ENCODE measurements at regions not wholly inside any gene's neighbourhood (a gene's known extent, or its start where the extent isn't known, plus 50 kb on each side); places are given as distances from the start of the nearest gene placed in this dataset.

DNA sequence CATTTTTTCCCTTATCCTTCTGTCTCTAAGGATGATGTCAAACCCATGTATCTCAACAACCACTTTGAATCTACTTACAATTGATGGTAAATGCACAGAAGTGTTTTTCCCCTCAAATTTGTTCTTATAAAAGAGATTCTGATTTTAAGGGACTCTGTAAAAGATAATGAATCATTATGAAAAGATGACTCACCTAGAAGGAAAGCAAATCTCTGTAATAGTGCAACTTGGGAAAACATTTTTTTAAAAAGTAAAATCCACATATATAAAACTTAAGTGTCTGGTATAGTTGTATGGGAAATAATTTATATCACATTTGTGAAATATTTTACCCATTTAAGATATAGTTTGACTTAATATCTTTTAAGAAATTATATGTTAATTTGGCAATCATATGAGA is 137.0 kb downstream of the TINAG start:
- Histone ChIP-seq H3K9me3 (ENCODE audit: low read length) (no peaks in the 10 kb centered on the region), H3K79me2 (ENCODE audit: insufficient read depth, low read length) (no peaks in the 10 kb centered on the region), H3K9me2 (ENCODE audit: low read depth, low read length) (no peaks in the 10 kb centered on the region), H3K36me3 (ENCODE audit: insufficient read depth, low read length) (no peaks in the 10 kb centered on the region), H3K27me3 (ENCODE audit: insufficient read depth, low read length) (no peaks in the 10 kb centered on the region), H3K9ac (ENCODE audit: low read length) (no peak overlapping the region), H3K4me3 (ENCODE audit: low read depth, low read length, poor library complexity, severe bottlenecking) (no peak overlapping the region), H3K4me2 (ENCODE audit: low read length) (no peak overlapping the region), H4K20me1 (ENCODE audit: insufficient read depth, low read length) (no peaks in the 10 kb centered on the region), H3K4me1 (ENCODE audit: insufficient read depth, low read length, severe bottlenecking) (no peaks in the 10 kb centered on the region), H2AFZ (ENCODE audit: low read length) (no peak overlapping the region), H3F3A (ENCODE audit: insufficient read depth, low read length) (no peaks in the 10 kb centered on the region), H3K27ac (ENCODE audit: low read depth, low read length, poor library complexity, severe bottlenecking) (no peak overlapping the region)
- TF ChIP-seq, protein P1, sequence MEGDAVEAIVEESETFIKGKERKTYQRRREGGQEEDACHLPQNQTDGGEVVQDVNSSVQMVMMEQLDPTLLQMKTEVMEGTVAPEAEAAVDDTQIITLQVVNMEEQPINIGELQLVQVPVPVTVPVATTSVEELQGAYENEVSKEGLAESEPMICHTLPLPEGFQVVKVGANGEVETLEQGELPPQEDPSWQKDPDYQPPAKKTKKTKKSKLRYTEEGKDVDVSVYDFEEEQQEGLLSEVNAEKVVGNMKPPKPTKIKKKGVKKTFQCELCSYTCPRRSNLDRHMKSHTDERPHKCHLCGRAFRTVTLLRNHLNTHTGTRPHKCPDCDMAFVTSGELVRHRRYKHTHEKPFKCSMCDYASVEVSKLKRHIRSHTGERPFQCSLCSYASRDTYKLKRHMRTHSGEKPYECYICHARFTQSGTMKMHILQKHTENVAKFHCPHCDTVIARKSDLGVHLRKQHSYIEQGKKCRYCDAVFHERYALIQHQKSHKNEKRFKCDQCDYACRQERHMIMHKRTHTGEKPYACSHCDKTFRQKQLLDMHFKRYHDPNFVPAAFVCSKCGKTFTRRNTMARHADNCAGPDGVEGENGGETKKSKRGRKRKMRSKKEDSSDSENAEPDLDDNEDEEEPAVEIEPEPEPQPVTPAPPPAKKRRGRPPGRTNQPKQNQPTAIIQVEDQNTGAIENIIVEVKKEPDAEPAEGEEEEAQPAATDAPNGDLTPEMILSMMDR (IDR thresholded peaks at IDR 0.05; ENCODE audit: low read length) = no peak
- TF ChIP-seq EZH2 (IDR thresholded peaks at IDR 0.05; ENCODE audit: borderline replicate concordance, low read length) = no peak

DNA sequence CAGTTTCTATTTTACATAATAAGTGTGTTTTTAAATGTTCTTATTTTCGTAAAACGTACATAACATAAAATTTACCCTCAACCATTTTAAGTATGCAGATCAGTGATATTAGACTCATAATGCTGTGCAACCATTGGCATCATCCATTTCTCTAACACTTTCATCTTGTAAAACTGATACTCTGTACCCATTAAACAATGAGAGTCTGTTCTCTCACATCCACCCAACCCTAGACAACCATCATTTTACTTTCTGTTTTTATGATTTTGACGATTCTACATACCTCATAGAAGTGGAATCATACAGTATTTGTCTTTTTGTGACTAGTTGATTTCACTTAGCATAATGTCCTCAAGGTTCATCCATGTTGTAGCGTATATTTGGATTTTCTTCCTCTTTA is 140.4 kb downstream of the TINAG start:
- H3K4me3 ChIP-seq (ENCODE audit: low read depth, low read length, poor library complexity, severe bottlenecking) = no peak overlapping the region
- no peak overlapping the region for H3K4me2 ChIP-seq (ENCODE audit: low read length)
- H2AFZ ChIP-seq (ENCODE audit: low read length) = no peak overlapping the region
- H3K9me2 ChIP-seq (ENCODE audit: low read depth, low read length) = no peaks in the 10 kb centered on the region
- TF ChIP-seq, protein P1 (IDR thresholded peaks at IDR 0.05; ENCODE audit: low read length) = no peak
- TF ChIP-seq EZH2 (IDR thresholded peaks at IDR 0.05; ENCODE audit: borderline replicate concordance, low read length) = no peak
- H3K9me3 ChIP-seq (ENCODE audit: low read length) = no peaks in the 10 kb centered on the region
- H3K27ac ChIP-seq (ENCODE audit: low read depth, low read length, poor library complexity, severe bottlenecking) = no peak overlapping the region
- no peaks in the 10 kb centered on the region for H3F3A ChIP-seq (ENCODE audit: insufficient read depth, low read length)
- no peaks in the 10 kb centered on the region for H3K36me3 ChIP-seq (ENCODE audit: insufficient read depth, low read length)
- H3K4me1 ChIP-seq (ENCODE audit: insufficient read depth, low read length, severe bottlenecking) = no peaks in the 10 kb centered on the region
- no peaks in the 10 kb centered on the region for H3K27me3 ChIP-seq (ENCODE audit: insufficient read depth, low read length)
- H3K9ac ChIP-seq (ENCODE audit: low read length) = no peak overlapping the region
- H4K20me1 ChIP-seq (ENCODE audit: insufficient read depth, low read length) = no peaks in the 10 kb centered on the region
- no peaks in the 10 kb centered on the region for H3K79me2 ChIP-seq (ENCODE audit: insufficient read depth, low read length)

DNA sequence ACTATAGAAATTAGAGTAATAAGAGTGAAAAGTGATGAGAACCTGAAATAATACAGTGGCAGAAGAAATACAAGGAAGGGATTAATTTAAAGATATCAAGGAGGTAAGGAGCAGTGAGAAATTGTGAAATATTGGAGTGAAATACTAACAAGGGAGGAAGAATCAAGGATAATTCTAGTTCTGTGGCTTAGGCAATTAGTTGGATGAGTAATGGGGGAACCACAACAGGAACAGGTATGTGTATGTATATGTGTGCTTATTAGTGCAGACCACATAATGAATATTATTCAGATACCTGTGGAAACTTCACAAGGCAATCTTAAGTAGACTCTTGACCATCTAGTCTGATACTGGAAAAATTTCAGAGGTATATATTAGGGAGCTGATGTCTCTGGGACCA is 143.3 kb downstream of the TINAG start:
- no peak overlapping the region for H3K9ac ChIP-seq (ENCODE audit: low read length)
- H3K27me3 ChIP-seq (ENCODE audit: insufficient read depth, low read length) = no peaks in the 10 kb centered on the region
- no peaks in the 10 kb centered on the region for H3K79me2 ChIP-seq (ENCODE audit: insufficient read depth, low read length)
- no peak overlapping the region for H2AFZ ChIP-seq (ENCODE audit: low read length)
- no peaks in the 10 kb centered on the region for H3F3A ChIP-seq (ENCODE audit: insufficient read depth, low read length)
- H3K4me2 ChIP-seq (ENCODE audit: low read length) = no peak overlapping the region
- H3K4me3 ChIP-seq (ENCODE audit: low read depth, low read length, poor library complexity, severe bottlenecking) = no peak overlapping the region
- no peaks in the 10 kb centered on the region for H4K20me1 ChIP-seq (ENCODE audit: insufficient read depth, low read length)
- TF ChIP-seq EZH2 (IDR thresholded peaks at IDR 0.05; ENCODE audit: borderline replicate concordance, low read length) = no peak
- no peaks in the 10 kb centered on the region for H3K9me3 ChIP-seq (ENCODE audit: low read length)
- no peaks in the 10 kb centered on the region for H3K9me2 ChIP-seq (ENCODE audit: low read depth, low read length)
- H3K36me3 ChIP-seq (ENCODE audit: insufficient read depth, low read length) = no peaks in the 10 kb centered on the region
- H3K27ac ChIP-seq (ENCODE audit: low read depth, low read length, poor library complexity, severe bottlenecking) = no peak overlapping the region
- H3K4me1 ChIP-seq (ENCODE audit: insufficient read depth, low read length, severe bottlenecking) = no peaks in the 10 kb centered on the region

DNA sequence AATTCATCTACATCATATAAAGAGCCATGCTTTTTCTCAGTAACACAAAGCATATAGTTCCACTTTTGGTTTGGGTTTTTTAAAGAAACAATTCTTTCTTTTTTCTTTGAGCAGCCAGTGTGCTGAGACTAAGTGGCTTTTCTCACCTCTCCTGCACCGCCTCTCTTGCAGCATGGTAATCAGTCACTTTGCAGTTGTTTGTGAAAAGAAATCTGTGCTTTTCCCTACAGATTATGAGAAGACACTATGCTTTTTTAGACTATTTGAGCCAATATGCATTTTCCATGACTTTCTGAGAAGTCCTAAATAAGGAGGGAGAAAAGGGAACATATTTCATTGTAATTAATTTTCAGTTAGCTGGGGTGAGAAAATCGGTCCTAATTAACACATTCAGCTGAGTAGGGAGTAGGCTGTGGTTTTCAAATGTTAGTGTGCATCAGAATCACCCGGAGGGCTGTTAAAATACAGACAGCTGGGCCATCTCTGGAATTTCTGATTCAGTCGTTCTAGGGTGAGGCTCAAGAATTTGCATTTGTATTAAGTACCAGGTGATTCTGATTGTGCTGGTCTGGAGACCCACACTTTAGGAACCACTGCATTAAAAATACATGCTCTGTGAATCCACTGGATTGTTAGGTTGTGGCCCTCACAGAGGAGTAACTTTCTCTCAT is 155.2 kb downstream of the TINAG start:
- H3K9ac ChIP-seq (ENCODE audit: low read length) = no peak overlapping the region
- no peak overlapping the region for H3K4me2 ChIP-seq (ENCODE audit: low read length)
- H3K27ac ChIP-seq (ENCODE audit: low read depth, low read length, poor library complexity, severe bottlenecking) = no peak overlapping the region
- H3K4me1 ChIP-seq (ENCODE audit: insufficient read depth, low read length, severe bottlenecking) = no peaks in the 10 kb centered on the region
- H3K36me3 ChIP-seq (ENCODE audit: insufficient read depth, low read length) = no peaks in the 10 kb centered on the region
- no peaks in the 10 kb centered on the region for H3F3A ChIP-seq (ENCODE audit: insufficient read depth, low read length)
- no peak overlapping the region for H3K4me3 ChIP-seq (ENCODE audit: low read depth, low read length, poor library complexity, severe bottlenecking)
- TF ChIP-seq, protein P1 (IDR thresholded peaks at IDR 0.05; ENCODE audit: low read length) = no peak
- TF ChIP-seq EZH2 (IDR thresholded peaks at IDR 0.05; ENCODE audit: borderline replicate concordance, low read length) = no peak
- H3K27me3 ChIP-seq (ENCODE audit: insufficient read depth, low read length) = no peaks in the 10 kb centered on the region
- no peaks in the 10 kb centered on the region for H3K9me2 ChIP-seq (ENCODE audit: low read depth, low read length)
- H3K79me2 ChIP-seq (ENCODE audit: insufficient read depth, low read length) = no peaks in the 10 kb centered on the region
- no peak overlapping the region for H2AFZ ChIP-seq (ENCODE audit: low read length)
- no peaks in the 10 kb centered on the region for H4K20me1 ChIP-seq (ENCODE audit: insufficient read depth, low read length)
- no peaks in the 10 kb centered on the region for H3K9me3 ChIP-seq (ENCODE audit: low read length)

All from OCI-LY1 (cell line).